ENCODE measurements at regions not wholly inside any gene's neighbourhood (a gene's known extent, or its start where the extent isn't known, plus 50 kb on each side); places are given as distances from the start of the nearest gene placed in this dataset.
A peak's percentile ranks its signal among the peaks of the same experiment; 100 is the strongest.

DNA sequence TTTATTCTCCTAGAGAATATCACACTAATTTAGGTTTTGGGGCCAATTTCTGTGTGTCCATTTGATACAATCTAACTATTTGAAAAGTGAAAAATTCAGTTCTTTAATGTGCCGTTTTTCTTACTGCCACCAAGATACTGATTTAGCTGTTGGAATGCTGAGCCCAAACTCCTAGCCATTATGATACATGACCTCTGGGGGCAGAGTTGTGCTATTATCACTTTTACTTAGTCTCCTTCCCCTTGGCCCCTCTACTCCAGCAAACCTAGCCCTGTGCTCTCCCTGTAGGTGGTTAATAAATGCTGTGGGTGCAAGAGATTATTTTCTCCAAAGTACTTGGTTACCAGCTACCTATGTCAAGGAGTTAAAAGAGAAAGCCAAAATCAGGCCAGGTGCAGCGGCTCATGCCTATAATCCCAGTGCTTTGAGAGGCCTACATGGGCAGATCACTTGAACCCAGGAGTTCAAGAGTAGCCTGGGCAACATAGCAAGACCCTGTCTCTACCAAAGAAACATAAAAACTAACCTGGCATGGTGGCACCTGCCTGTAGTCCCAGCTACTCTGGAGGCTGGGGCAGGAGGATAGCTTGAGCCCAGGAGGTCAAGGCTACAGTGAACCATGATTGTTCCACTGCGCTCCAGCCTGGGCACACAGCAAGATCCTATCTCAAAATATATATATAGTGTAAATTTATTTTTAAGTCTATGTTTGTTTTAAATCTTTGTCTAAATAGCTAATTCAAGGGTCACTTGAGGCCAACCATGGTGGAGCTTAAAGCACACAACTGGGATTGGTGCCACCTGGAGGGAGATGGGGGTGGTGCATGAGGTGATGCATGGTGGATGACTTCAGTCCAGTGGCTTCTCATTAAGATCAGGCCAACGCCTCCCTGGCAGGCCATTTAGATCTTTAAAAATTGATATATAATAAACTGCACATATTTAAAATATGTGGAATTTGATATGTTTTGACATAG is 193.2 kb upstream of the PLET1 start:
- H3K9ac ChIP-seq (replicated peaks in 1 of 4; ENCODE audit: extremely low read depth in 1 of 4, low read depth in 3 of 4, low read length in 3 of 4) = no peak overlapping the region
- no peaks in the 10 kb centered on the region for H3K36me3 ChIP-seq (ENCODE audit: control insufficient read depth in 2 of 4, insufficient read depth in 4 of 4, low read length in 3 of 4)
- H3K27me3 ChIP-seq (replicated peaks in 1 of 4; ENCODE audit: control insufficient read depth in 3 of 4, extremely low read depth in 1 of 4, insufficient read depth in 3 of 4, low read length in 3 of 4) = no peaks in the 10 kb centered on the region; a peak in 1 of 7 replicates
- no peaks in the 10 kb centered on the region for H3K79me1 ChIP-seq (ENCODE audit: low read depth, low read length)
- H3K14ac ChIP-seq (ENCODE audit: insufficient read length) = no peak overlapping the region
- CTCF ChIA-PET (ENCODE audit: partially characterized antibody) = interaction anchor here (0.6 to 5.2 kb wide), 92 partner anchors 8 to 835 kb away, joined by 3 to 57 read pairs (median 4); no protein-coding TSS in a partner anchor
- no peak overlapping the region for H3K18ac ChIP-seq (ENCODE audit: extremely low read depth, low read length)
- 89% methylated on average over 4 of the region's 4 CpGs; no CpG with 5 or more reads in 1 of the 2 experiments for WGBS, 2 experiments (ENCODE audit: extremely low coverage in 1 of 2, insufficient coverage in 1 of 2, insufficient read length in 1 of 2, insufficient replicate concordance in 2 of 2, low coverage in 1 of 2, low lambda C conversion rate in 2 of 2, missing lambda C conversion rate in 1 of 2)
- H3K4ac ChIP-seq (replicated peaks; ENCODE audit: insufficient read length, low read depth, low read length) = no peak overlapping the region
- no peaks in the 10 kb centered on the region for H4K20me1 ChIP-seq (replicated peaks in 1 of 2; ENCODE audit: control insufficient read depth in 1 of 2, insufficient read depth in 2 of 2, low read length in 2 of 2)
- H3K23me2 ChIP-seq (ENCODE audit: low read depth, low read length) = no peaks in the 10 kb centered on the region; the same call in 1 of the 2 replicates
- H3K4me2 ChIP-seq (ENCODE audit: insufficient read depth in 1 of 2, low read depth in 2 of 2, low read length in 2 of 2) = no peak overlapping the region
- no peak overlapping the region for H2BK12ac ChIP-seq (ENCODE audit: low read depth, low read length)
- POLR2A ChIA-PET (ENCODE audit: partially characterized antibody) = interaction anchor here (0.5 kb wide), 1 partner anchor 78 kb away, joined by 3 read pairs; no protein-coding TSS in a partner anchor
- no peak overlapping the region for H2BK120ac ChIP-seq (replicated peaks; ENCODE audit: low read depth, low read length)
- H3K9me3 ChIP-seq (ENCODE audit: insufficient read depth in 2 of 2, low read depth in 1 of 2, low read length in 1 of 2) = no peaks in the 10 kb centered on the region
- no peak overlapping the region for H4K91ac ChIP-seq (replicated peaks; ENCODE audit: insufficient read length, low read length)
- no peaks in the 10 kb centered on the region for H3K79me2 ChIP-seq (ENCODE audit: control insufficient read depth in 1 of 2, insufficient read depth in 2 of 2, low read length in 2 of 2)
- no peak overlapping the region for H2BK15ac ChIP-seq (ENCODE audit: low read length)
- H3K4me1 ChIP-seq (replicated peaks in 1 of 4; ENCODE audit: control insufficient read depth in 3 of 4, insufficient read depth in 4 of 4, low read length in 3 of 4) = no peaks in the 10 kb centered on the region
- H3K56ac ChIP-seq (replicated peaks; ENCODE audit: insufficient read length, low read depth, low read length) = no peak overlapping the region
- H3K4me3 ChIP-seq (ENCODE audit: extremely low read depth in 1 of 4, insufficient read depth in 2 of 4, low read depth in 3 of 4, low read length in 4 of 4) = no peak overlapping the region
- H3K27ac ChIP-seq (ENCODE audit: low read depth, low read length) = no peak overlapping the region
- FAIRE-seq = peak; percentile 62
- H4K8ac ChIP-seq (ENCODE audit: extremely low read depth, insufficient read depth, low read length) = no peak overlapping the region
- no peak overlapping the region for H4K5ac ChIP-seq (ENCODE audit: insufficient read length, low read depth, low read length)
- TF ChIP-seq HDAC2 (IDR thresholded peaks at IDR 0.05; ENCODE audit: borderline replicate concordance in 1 of 2, low read depth in 2 of 2, low read length in 2 of 2) = no peak
- TF ChIP-seq RAD21 (IDR thresholded peaks at IDR 0.05 in 1 of 2, conservative IDR thresholded peaks at IDR 0.05 in 1 of 2; ENCODE audit: low read depth in 2 of 2, low read length in 2 of 2) = peak; percentile 47 to 59
- TF ChIP-seq, protein P1, sequence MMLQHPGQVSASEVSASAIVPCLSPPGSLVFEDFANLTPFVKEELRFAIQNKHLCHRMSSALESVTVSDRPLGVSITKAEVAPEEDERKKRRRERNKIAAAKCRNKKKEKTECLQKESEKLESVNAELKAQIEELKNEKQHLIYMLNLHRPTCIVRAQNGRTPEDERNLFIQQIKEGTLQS (IDR thresholded peaks at IDR 0.05; ENCODE audit: insufficient read depth, low read depth, low read length) = no peak
- 0 out of 2 replicates have a peak, but pooled peaks have one; percentile 49 for TF ChIP-seq TEAD4 (IDR thresholded peaks at IDR 0.05; ENCODE audit: low read depth, low read length)
- TF ChIP-seq, protein P2, sequence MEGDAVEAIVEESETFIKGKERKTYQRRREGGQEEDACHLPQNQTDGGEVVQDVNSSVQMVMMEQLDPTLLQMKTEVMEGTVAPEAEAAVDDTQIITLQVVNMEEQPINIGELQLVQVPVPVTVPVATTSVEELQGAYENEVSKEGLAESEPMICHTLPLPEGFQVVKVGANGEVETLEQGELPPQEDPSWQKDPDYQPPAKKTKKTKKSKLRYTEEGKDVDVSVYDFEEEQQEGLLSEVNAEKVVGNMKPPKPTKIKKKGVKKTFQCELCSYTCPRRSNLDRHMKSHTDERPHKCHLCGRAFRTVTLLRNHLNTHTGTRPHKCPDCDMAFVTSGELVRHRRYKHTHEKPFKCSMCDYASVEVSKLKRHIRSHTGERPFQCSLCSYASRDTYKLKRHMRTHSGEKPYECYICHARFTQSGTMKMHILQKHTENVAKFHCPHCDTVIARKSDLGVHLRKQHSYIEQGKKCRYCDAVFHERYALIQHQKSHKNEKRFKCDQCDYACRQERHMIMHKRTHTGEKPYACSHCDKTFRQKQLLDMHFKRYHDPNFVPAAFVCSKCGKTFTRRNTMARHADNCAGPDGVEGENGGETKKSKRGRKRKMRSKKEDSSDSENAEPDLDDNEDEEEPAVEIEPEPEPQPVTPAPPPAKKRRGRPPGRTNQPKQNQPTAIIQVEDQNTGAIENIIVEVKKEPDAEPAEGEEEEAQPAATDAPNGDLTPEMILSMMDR (IDR thresholded peaks at IDR 0.05; ENCODE audit: control extremely low read depth in 1 of 3, insufficient read depth in 1 of 3, low read depth in 1 of 3, low read length in 3 of 3) = peak; percentile 66 to 81 (median 73)
- no peak overlapping the region for H2BK20ac ChIP-seq (ENCODE audit: low read length)
- no peak overlapping the region for H2AK5ac ChIP-seq (ENCODE audit: low read depth, low read length)
- H2AFZ ChIP-seq (ENCODE audit: low read length) = no peak overlapping the region
- DNase-seq (ENCODE audit: low read depth in 1 of 2, low spot score in 2 of 2) = peak; percentile 10 to 85
- no peak overlapping the region for H3K23ac ChIP-seq (ENCODE audit: insufficient read length)
- H2BK5ac ChIP-seq (ENCODE audit: low read depth, low read length) = no peak overlapping the region

Measured in H1 (cell line).